Liver (tissue), 7 donors: ENCODE measurements at regions not wholly inside any gene's neighbourhood (a gene's known extent, or its start where the extent isn't known, plus 50 kb on each side); places are given as distances from the start of the nearest gene placed in this dataset.

Experiments used
- DNase-seq: peaks from one replicate; pipeline ENCODE4 v3.0.0-alpha.2; 2017; ENCODE audit warnings: low spot score
- H3K27ac ChIP-seq, 2 donors: one replicate each; pipeline ENCODE4 v1.7.0; 2013; ENCODE audit warnings: inconsistent platforms in 2 of 2, low read length in 2 of 2, control low read depth in 1 of 2, low read depth in 1 of 2, mild to moderate bottlenecking in 1 of 2
- H3K27me3 ChIP-seq, 4 donors: one replicate each; pipeline versions ENCODE4 v1.6.1 to v1.7.0; 2013; ENCODE audit warnings: low read length in 3 of 4, inconsistent platforms in 1 of 4, mild to moderate bottlenecking in 1 of 4, moderate library complexity in 1 of 4; ENCODE audit not compliant: control insufficient read depth in 4 of 4, insufficient read depth in 4 of 4
- H3K36me3 ChIP-seq, 4 donors: one replicate each; pipeline versions ENCODE4 v1.6.1 to v1.7.0; 2013; ENCODE audit warnings: low read length in 3 of 4, mild to moderate bottlenecking in 3 of 4, low read depth in 1 of 4, moderate library complexity in 1 of 4; ENCODE audit not compliant: control insufficient read depth in 4 of 4, insufficient read depth in 3 of 4
- H3K4me1 ChIP-seq, 4 donors: one replicate each; pipeline versions ENCODE4 v1.6.1 to v1.7.0; 2013; ENCODE audit warnings: low read length in 3 of 4, mild to moderate bottlenecking in 3 of 4, moderate library complexity in 1 of 4; ENCODE audit not compliant: control insufficient read depth in 4 of 4, insufficient read depth in 4 of 4
- H3K4me3 ChIP-seq, 3 donors: one replicate each; pipeline versions ENCODE4 v1.6.1 to v1.7.0; 2013; ENCODE audit warnings: low read length in 3 of 3, control low read depth in 1 of 3, low read depth in 1 of 3, mild to moderate bottlenecking in 1 of 3
- H3K9ac ChIP-seq, 2 donors: one replicate each; pipeline ENCODE4 v1.7.0; 2013; ENCODE audit warnings: low read length in 2 of 2, mild to moderate bottlenecking in 2 of 2, moderate library complexity in 2 of 2, control low read depth in 1 of 2, low read depth in 1 of 2
- H3K9me3 ChIP-seq, 4 donors: one replicate each; pipeline versions ENCODE4 v1.6.1 to v1.7.0; 2013; ENCODE audit warnings: low read length in 3 of 4; ENCODE audit not compliant: control insufficient read depth in 4 of 4
- FOXA1 ChIP-seq: IDR thresholded peaks from 2 replicates; pipeline ENCODE4 v1.6.1; 2016; ENCODE audit warnings: antibody characterized with exemption
- FOXA2 ChIP-seq: IDR thresholded peaks from 2 replicates; pipeline ENCODE4 v1.6.1; 2016; ENCODE audit warnings: antibody characterized with exemption
- GABPA ChIP-seq, 2 donors: IDR thresholded peaks in 1 of 2; conservative IDR thresholded peaks in 1 of 2; 2 replicates each; pipeline ENCODE4 v1.6.1; 2016; ENCODE audit warnings: antibody characterized with exemption in 2 of 2, mild to moderate bottlenecking in 1 of 2, moderate library complexity in 1 of 2
- HNF4A ChIP-seq, 2 donors: conservative IDR thresholded peaks; 2 replicates each; pipeline ENCODE4 v1.6.1; 2016; ENCODE audit warnings: antibody characterized with exemption in 2 of 2, mild to moderate bottlenecking in 2 of 2
- HNF4G ChIP-seq: IDR thresholded peaks from 2 replicates; pipeline ENCODE4 v1.6.1; 2016; ENCODE audit warnings: antibody characterized with exemption
- JUND ChIP-seq, 2 donors: IDR thresholded peaks; 2 replicates each; pipeline ENCODE4 v1.6.1; 2016; ENCODE audit warnings: antibody characterized with exemption in 2 of 2
- NR2F2 ChIP-seq: IDR thresholded peaks from 2 replicates; pipeline ENCODE4 v1.6.1; 2016; ENCODE audit warnings: antibody characterized with exemption
- RAD21 ChIP-seq, 2 donors: IDR thresholded peaks; 2 replicates each; pipeline ENCODE4 v1.6.1; 2016; ENCODE audit warnings: antibody characterized with exemption in 2 of 2, mild to moderate bottlenecking in 2 of 2
- RXRA ChIP-seq, 2 donors: IDR thresholded peaks; 2 replicates each; pipeline ENCODE4 v1.6.1; 2017 to 2018; ENCODE audit warnings: antibody characterized with exemption in 2 of 2, mild to moderate bottlenecking in 1 of 2
- TAF1 ChIP-seq: conservative IDR thresholded peaks from 2 replicates; pipeline ENCODE4 v1.6.1; 2016; ENCODE audit warnings: antibody characterized with exemption, mild to moderate bottlenecking
- WGBS: extraction: QIAGEN DNeasy Blood & Tissue Kit; methylation state at CpG from one replicate; pipeline ENCODE4 v1.1.7; 2013; 5-methylcytosine and 5-hydroxymethylcytosine counted together
- TF ChIP-seq, protein P1 (sequence below): IDR thresholded peaks from 2 replicates; pipeline ENCODE4 v1.6.1; 2016; ENCODE audit warnings: antibody characterized with exemption
- TF ChIP-seq, protein P2 (sequence below): IDR thresholded peaks from 2 replicates; pipeline ENCODE4 v1.6.1; 2016; ENCODE audit warnings: antibody characterized with exemption, mild to moderate bottlenecking
- TF ChIP-seq, protein P3 (sequence below): IDR thresholded peaks from 2 replicates; pipeline ENCODE4 v1.6.1; 2016; ENCODE audit warnings: antibody characterized with exemption
- donor health status: healthy.
- donor health status: healthy.
- donor health status: healthy.
- donor health status: healthy.

DNA sequence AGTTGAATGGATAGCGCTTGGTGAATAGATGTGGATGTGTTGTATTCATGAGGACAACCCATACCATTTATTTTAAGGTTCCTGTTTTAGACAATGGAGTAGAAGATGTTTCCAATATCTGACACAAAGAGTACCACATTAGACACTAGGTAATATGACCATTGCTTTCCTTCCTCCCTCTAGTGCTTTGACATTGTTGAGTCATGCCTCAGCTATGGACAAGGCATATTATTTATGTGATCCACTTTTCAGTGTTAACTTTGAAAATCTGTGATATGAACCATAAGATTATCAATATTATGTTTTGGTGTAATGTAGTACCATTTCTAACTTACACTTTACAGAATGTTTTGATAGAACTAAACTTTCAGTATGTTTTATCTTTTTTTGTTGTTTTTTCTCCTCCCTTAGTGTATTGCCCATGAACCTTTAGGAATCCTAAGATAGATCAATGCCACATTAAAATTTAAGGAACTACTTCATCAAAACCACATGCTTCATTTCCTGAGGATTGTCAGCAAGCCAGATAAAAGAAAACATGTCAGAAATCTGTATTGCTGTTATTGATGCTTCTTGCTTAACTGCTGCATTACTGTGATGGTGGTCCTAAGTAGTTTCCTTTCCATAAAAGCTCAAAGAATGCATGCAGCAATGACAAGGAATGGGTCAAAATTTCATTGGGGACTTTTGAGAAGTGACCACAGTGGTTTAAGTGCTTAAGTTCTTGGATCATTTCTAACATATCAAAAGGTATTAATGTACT is 105.0 kb downstream of the PCDH7 start:
- no peak for DNase-seq
- H3K4me1 ChIP-seq: no peaks in the 10 kb centered on the region
- H3K36me3 ChIP-seq: no peaks in the 10 kb centered on the region
- no peak overlapping the region for H3K27ac ChIP-seq
- no peak overlapping the region for H3K4me3 ChIP-seq
- H3K9me3 ChIP-seq: no peaks in the 10 kb centered on the region
- no peak overlapping the region for H3K9ac ChIP-seq
- no peaks in the 10 kb centered on the region for H3K27me3 ChIP-seq
- WGBS: 75% methylated on average over 1 of the region's 1 CpG
- TF ChIP-seq RAD21 (IDR thresholded peaks at IDR 0.05) (no peak), RXRA (IDR thresholded peaks at IDR 0.05) (no peak), NR2F2 (no peak), HNF4A (conservative IDR thresholded peaks at IDR 0.05) (no peak), TAF1 (no peak), GABPA (IDR thresholded peaks at IDR 0.05 in 1 of 2, conservative IDR thresholded peaks at IDR 0.05 in 1 of 2) (no peak), JUND (IDR thresholded peaks at IDR 0.05) (no peak)
- TF ChIP-seq, protein P1, sequence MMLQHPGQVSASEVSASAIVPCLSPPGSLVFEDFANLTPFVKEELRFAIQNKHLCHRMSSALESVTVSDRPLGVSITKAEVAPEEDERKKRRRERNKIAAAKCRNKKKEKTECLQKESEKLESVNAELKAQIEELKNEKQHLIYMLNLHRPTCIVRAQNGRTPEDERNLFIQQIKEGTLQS: no peak
- TF ChIP-seq, protein P2, sequence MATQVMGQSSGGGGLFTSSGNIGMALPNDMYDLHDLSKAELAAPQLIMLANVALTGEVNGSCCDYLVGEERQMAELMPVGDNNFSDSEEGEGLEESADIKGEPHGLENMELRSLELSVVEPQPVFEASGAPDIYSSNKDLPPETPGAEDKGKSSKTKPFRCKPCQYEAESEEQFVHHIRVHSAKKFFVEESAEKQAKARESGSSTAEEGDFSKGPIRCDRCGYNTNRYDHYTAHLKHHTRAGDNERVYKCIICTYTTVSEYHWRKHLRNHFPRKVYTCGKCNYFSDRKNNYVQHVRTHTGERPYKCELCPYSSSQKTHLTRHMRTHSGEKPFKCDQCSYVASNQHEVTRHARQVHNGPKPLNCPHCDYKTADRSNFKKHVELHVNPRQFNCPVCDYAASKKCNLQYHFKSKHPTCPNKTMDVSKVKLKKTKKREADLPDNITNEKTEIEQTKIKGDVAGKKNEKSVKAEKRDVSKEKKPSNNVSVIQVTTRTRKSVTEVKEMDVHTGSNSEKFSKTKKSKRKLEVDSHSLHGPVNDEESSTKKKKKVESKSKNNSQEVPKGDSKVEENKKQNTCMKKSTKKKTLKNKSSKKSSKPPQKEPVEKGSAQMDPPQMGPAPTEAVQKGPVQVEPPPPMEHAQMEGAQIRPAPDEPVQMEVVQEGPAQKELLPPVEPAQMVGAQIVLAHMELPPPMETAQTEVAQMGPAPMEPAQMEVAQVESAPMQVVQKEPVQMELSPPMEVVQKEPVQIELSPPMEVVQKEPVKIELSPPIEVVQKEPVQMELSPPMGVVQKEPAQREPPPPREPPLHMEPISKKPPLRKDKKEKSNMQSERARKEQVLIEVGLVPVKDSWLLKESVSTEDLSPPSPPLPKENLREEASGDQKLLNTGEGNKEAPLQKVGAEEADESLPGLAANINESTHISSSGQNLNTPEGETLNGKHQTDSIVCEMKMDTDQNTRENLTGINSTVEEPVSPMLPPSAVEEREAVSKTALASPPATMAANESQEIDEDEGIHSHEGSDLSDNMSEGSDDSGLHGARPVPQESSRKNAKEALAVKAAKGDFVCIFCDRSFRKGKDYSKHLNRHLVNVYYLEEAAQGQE: no peak

DNA sequence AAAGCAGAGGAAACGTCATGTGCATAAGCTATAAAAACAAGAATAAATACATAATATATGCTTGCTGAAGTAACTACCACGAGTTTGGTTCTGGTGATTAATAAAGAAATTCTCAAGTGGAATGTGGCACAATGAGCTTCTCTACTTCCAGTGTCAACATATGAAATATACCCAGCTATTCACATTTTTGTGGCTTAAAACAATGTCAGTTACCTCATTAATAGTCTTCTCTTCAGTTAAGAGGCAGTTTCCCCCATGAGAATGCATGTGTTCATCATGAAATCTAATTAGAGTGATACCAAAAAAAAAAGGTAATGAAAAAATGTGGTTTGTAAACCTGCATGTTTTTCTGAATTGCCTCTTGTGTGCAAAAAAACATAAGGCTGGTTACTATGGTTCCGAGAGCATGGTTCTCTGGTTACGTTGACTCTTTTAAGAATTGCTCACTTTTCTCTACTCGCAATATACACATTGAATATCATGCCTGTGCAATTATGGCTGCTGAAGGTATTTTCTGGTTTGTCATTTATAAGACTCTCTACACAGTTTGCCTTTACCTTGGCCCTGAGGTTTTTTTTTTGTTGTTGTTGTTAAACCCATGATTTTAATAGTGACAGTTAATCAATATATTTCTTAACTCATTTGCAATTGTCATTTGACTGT is 108.2 kb downstream of the PCDH7 start:
- no peak overlapping the region for H3K9ac ChIP-seq
- 68% methylated on average over 5 of the region's 5 CpGs for WGBS

More for the DNA sequence above, 108.2 kb downstream of the PCDH7 start:
- DNase-seq: no peak
- H3K27ac ChIP-seq: no peak overlapping the region
- no peaks in the 10 kb centered on the region for H3K9me3 ChIP-seq
- H3K27me3 ChIP-seq: no peaks in the 10 kb centered on the region
- no peaks in the 10 kb centered on the region for H3K4me1 ChIP-seq
- TF ChIP-seq, protein P3, sequence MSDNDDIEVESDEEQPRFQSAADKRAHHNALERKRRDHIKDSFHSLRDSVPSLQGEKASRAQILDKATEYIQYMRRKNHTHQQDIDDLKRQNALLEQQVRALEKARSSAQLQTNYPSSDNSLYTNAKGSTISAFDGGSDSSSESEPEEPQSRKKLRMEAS: no peak
- TF ChIP-seq TAF1 (no peak), FOXA1 (no peak), HNF4G (no peak), FOXA2 (no peak), HNF4A (conservative IDR thresholded peaks at IDR 0.05) (no peak), JUND (IDR thresholded peaks at IDR 0.05) (no peak)
- TF ChIP-seq, protein P1: no peak
- no peak overlapping the region for H3K4me3 ChIP-seq
- H3K36me3 ChIP-seq: no peaks in the 10 kb centered on the region
